WTC11 (cell line): ENCODE measurements at regions not wholly inside any gene's neighbourhood (a gene's known extent, or its start where the extent isn't known, plus 50 kb on each side); places are given as distances from the start of the nearest gene placed in this dataset.

Source experiments
- ATAC-seq: fragments of 200-7000 bp; cut with Tn5 transposase; 2 replicates; pipeline ENCODE4 v1.10.0; 2021; ENCODE audit warnings: mild to moderate bottlenecking, moderate library complexity
- CTCF ChIA-PET: fragments of 300-600 bp; sonication (Branson Sonifier 250); formaldehyde crosslinking; loops from one replicate; lab custom pipeline; 2021; ENCODE audit warnings: antibody characterized with exemption; lab: Charles Lee
- POLR2A ChIA-PET: fragments of 350-600 bp; sonication (Branson Sonifier 250); formaldehyde crosslinking; loops from one replicate; lab custom pipeline; 2021; ENCODE audit warnings: antibody characterized with exemption; lab: Charles Lee
- DNase-seq: peaks from one replicate; pipeline ENCODE4 v3.0.0; 2021; ENCODE audit warnings: low spot score
- H3K27ac Mint-ChIP-seq: 2 replicates; pipeline ENCODE4 v1.8.0; 2021; ENCODE audit warnings: mixed read lengths
- H3K27me3 Mint-ChIP-seq: 2 replicates; pipeline ENCODE4 v1.8.0; 2021; ENCODE audit warnings: low read depth, mild to moderate bottlenecking, moderate library complexity, mixed read lengths
- H3K36me3 Mint-ChIP-seq: 2 replicates; pipeline ENCODE4 v1.8.0; 2021; ENCODE audit warnings: mixed read lengths
- H3K4me1 Mint-ChIP-seq: 2 replicates; pipeline ENCODE4 v1.8.0; 2022; ENCODE audit warnings: mixed read lengths
- H3K4me3 Mint-ChIP-seq: 2 replicates; pipeline ENCODE4 v1.8.0; 2021; ENCODE audit warnings: mild to moderate bottlenecking, moderate library complexity, mixed read lengths
- H3K9me3 Mint-ChIP-seq: 2 replicates; pipeline ENCODE4 v1.8.0; 2021; ENCODE audit warnings: mixed read lengths
- ATF1 ChIP-seq: sonication (generic); formaldehyde crosslinking; IDR thresholded peaks from 2 replicates; pipeline ENCODE4 v1.8.1; 2023; ENCODE audit warnings: mild to moderate bottlenecking, moderate library complexity, missing genetic modification reagents
- CREB1 ChIP-seq: sonication (generic); formaldehyde crosslinking; IDR thresholded peaks from 2 replicates; pipeline ENCODE4 v1.8.0; 2023; ENCODE audit warnings: mild to moderate bottlenecking, missing genetic modification reagents
- ELF4 ChIP-seq: sonication (generic); formaldehyde crosslinking; IDR thresholded peaks from 2 replicates; pipeline ENCODE4 v1.8.1; 2022; ENCODE audit warnings: low read depth, mild to moderate bottlenecking, moderate library complexity, missing genetic modification reagents
- IRF2 ChIP-seq: sonication (generic); formaldehyde crosslinking; IDR thresholded peaks from 2 replicates; pipeline ENCODE4 v1.8.0; 2022; ENCODE audit warnings: low read depth, missing genetic modification reagents, borderline replicate concordance
- NR1H2 ChIP-seq: sonication (generic); formaldehyde crosslinking; IDR thresholded peaks from 2 replicates; pipeline ENCODE4 v1.9.0; 2021; ENCODE audit warnings: mild to moderate bottlenecking, moderate library complexity, missing genetic modification reagents
- SOX15 ChIP-seq: fragments of 250-450 bp; sonication (Bioruptor Pico); IDR thresholded peaks from 2 replicates; pipeline ENCODE4 v1.9.0; 2021; ENCODE audit warnings: mild to moderate bottlenecking
- TEAD1 ChIP-seq: sonication (generic); formaldehyde crosslinking; IDR thresholded peaks from 2 replicates; pipeline ENCODE4 v1.8.0; 2022; ENCODE audit warnings: mild to moderate bottlenecking, missing genetic modification reagents
- ZNF121 ChIP-seq: sonication (generic); formaldehyde crosslinking; IDR thresholded peaks from 2 replicates; pipeline ENCODE4 v1.8.0; 2023; ENCODE audit warnings: missing genetic modification reagents
- ZNF219 ChIP-seq: sonication (generic); formaldehyde crosslinking; IDR thresholded peaks from 2 replicates; pipeline ENCODE4 v1.8.0; 2023; ENCODE audit warnings: missing genetic modification reagents, mild to moderate bottlenecking, borderline replicate concordance
- TF ChIP-seq, protein P1 (sequence below): sonication (generic); formaldehyde crosslinking; IDR thresholded peaks from 2 replicates; pipeline ENCODE4 v1.8.0; 2022; ENCODE audit warnings: mild to moderate bottlenecking, missing genetic modification reagents
- TF ChIP-seq, protein P2 (sequence below): sonication (generic); formaldehyde crosslinking; IDR thresholded peaks from 2 replicates; pipeline ENCODE4 v1.8.0; 2022; ENCODE audit warnings: missing genetic modification reagents
- TF ChIP-seq, protein P3 (sequence below): sonication (generic); formaldehyde crosslinking; conservative IDR thresholded peaks from 2 replicates; pipeline ENCODE4 v1.8.1; 2022; ENCODE audit warnings: mild to moderate bottlenecking, missing genetic modification reagents
- TF ChIP-seq, protein P4 (sequence below): fragments of 250-450 bp; sonication (Bioruptor Pico); conservative IDR thresholded peaks from 2 replicates; pipeline ENCODE4 v1.9.0; 2021; ENCODE audit warnings: mild to moderate bottlenecking

DNA sequence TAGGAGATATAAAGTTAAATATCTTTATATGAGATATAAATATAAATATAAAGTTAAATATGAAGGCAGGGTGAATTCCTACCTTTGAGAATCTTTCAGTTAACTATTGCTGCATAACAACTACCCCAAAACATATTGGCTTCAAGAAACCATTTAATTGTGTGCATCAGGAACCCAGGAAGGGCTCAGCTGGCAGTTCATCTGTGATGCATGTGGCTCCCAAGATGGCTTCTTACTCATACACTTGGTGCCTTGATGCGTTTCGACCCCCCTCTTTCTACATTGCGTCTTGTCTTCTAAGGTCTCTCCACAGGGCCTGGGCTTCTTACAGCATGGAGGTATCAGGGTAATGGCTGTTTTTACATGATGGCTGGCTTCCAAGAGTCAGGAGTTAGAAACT is 253.9 kb upstream of the CRY1 start:
- TF ChIP-seq ATF1 (CRISPR knock-in tag) (no peak), NR1H2 (CRISPR knock-in tag) (no peak), IRF2 (CRISPR knock-in tag) (no peak), SOX15 (CRISPR knock-in tag) (no peak), TEAD1 (CRISPR knock-in tag) (no peak)
- TF ChIP-seq, protein P1, sequence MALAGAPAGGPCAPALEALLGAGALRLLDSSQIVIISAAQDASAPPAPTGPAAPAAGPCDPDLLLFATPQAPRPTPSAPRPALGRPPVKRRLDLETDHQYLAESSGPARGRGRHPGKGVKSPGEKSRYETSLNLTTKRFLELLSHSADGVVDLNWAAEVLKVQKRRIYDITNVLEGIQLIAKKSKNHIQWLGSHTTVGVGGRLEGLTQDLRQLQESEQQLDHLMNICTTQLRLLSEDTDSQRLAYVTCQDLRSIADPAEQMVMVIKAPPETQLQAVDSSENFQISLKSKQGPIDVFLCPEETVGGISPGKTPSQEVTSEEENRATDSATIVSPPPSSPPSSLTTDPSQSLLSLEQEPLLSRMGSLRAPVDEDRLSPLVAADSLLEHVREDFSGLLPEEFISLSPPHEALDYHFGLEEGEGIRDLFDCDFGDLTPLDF (CRISPR knock-in tag) = no peak
- ATAC-seq (no peak), DNase-seq (no peak)
- no peaks in the 10 kb centered on the region for H3K27me3 Mint-ChIP-seq
- ChIA-PET CTCF (no interaction called here), POLR2A (no interaction called here)
- no peak overlapping the region for H3K27ac Mint-ChIP-seq
- peaks cover 18% of the 10 kb centered on the region for H3K9me3 Mint-ChIP-seq
- H3K4me1 Mint-ChIP-seq = no peaks in the 10 kb centered on the region
- no peak overlapping the region for H3K4me3 Mint-ChIP-seq
- H3K36me3 Mint-ChIP-seq = peaks cover 3% of the 10 kb centered on the region; the same call in 1 of the 2 replicates

GRCh38 chr12:107349008-107349747 is 255.8 kb upstream of the CRY1 start:
- DNase-seq (no peak), ATAC-seq (no peak; the same call in 1 of the 2 replicates)
- peaks cover 15% of the 10 kb centered on the region for H3K36me3 Mint-ChIP-seq
- peaks cover 26% of the 10 kb centered on the region for H3K9me3 Mint-ChIP-seq
- no peak overlapping the region for H3K4me3 Mint-ChIP-seq
- TF ChIP-seq IRF2 (CRISPR knock-in tag) = no peak
- TF ChIP-seq ZNF219 (CRISPR knock-in tag) = no peak
- H3K27me3 Mint-ChIP-seq = peaks cover 3% of the 10 kb centered on the region; the same call in 1 of the 2 replicates
- H3K27ac Mint-ChIP-seq = no peak overlapping the region
- POLR2A ChIA-PET = no interaction called here
- H3K4me1 Mint-ChIP-seq = no peaks in the 10 kb centered on the region
- CTCF ChIA-PET = interaction anchor here (1.2 kb wide), 1 partner anchor 172 kb away, joined by 3 read pairs; no protein-coding TSS in a partner anchor

GRCh38 chr12:107349839-107350238 is 256.5 kb upstream of the CRY1 start:
- TF ChIP-seq CREB1 (no peak), NR1H2 (CRISPR knock-in tag) (no peak), ELF4 (CRISPR knock-in tag) (no peak), ZNF121 (no peak)
- TF ChIP-seq, protein P2, sequence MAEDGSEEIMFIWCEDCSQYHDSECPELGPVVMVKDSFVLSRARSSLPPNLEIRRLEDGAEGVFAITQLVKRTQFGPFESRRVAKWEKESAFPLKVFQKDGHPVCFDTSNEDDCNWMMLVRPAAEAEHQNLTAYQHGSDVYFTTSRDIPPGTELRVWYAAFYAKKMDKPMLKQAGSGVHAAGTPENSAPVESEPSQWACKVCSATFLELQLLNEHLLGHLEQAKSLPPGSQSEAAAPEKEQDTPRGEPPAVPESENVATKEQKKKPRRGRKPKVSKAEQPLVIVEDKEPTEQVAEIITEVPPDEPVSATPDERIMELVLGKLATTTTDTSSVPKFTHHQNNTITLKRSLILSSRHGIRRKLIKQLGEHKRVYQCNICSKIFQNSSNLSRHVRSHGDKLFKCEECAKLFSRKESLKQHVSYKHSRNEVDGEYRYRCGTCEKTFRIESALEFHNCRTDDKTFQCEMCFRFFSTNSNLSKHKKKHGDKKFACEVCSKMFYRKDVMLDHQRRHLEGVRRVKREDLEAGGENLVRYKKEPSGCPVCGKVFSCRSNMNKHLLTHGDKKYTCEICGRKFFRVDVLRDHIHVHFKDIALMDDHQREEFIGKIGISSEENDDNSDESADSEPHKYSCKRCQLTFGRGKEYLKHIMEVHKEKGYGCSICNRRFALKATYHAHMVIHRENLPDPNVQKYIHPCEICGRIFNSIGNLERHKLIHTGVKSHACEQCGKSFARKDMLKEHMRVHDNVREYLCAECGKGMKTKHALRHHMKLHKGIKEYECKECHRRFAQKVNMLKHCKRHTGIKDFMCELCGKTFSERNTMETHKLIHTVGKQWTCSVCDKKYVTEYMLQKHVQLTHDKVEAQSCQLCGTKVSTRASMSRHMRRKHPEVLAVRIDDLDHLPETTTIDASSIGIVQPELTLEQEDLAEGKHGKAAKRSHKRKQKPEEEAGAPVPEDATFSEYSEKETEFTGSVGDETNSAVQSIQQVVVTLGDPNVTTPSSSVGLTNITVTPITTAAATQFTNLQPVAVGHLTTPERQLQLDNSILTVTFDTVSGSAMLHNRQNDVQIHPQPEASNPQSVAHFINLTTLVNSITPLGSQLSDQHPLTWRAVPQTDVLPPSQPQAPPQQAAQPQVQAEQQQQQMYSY (CRISPR knock-in tag) = no peak
- TF ChIP-seq, protein P3, sequence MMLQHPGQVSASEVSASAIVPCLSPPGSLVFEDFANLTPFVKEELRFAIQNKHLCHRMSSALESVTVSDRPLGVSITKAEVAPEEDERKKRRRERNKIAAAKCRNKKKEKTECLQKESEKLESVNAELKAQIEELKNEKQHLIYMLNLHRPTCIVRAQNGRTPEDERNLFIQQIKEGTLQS (CRISPR knock-in tag) = no peak
- TF ChIP-seq, protein P4, sequence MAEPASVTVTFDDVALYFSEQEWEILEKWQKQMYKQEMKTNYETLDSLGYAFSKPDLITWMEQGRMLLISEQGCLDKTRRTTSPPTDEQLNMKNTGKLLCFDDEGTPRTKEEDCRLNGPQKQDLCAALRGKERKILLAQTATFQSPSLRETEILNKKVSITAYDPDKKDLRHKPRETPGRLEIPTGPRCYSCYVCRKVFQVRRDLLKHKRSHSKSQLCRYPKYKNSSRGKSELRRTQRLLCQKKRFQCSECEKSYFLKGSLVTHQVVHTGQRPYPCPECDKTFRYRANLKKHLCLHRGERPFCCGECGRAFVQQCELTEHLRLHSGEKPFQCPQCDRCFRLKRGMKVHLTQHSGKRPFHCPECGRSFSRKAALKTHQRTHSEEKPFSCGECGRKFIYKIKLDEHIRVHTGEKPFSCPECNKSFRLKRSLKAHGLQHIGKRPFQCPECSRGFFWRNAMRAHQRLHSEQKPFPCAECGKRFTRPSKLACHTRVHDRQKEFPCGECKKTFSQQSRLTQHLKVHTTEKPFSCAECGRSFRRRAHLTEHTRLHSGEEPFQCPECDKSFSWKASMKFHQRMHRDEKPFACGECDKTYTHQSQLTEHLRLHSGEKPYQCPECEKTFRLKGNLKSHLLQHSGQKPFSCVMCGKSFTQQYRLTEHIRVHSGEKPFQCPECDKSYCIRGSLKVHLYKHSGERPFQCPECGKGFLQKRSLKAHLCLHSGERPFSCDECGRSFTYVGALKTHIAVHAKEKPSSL (CRISPR knock-in tag) = no peak
- CTCF ChIA-PET = interaction anchor here (1.2 kb wide), 1 partner anchor 172 kb away, joined by 3 read pairs; no protein-coding TSS in a partner anchor
- DNase-seq = no peak
- no peak overlapping the region for H3K4me3 Mint-ChIP-seq
- H3K9me3 Mint-ChIP-seq = peaks cover 30% of the 10 kb centered on the region
- ATAC-seq = no peak
- POLR2A ChIA-PET = no interaction called here
- peaks cover 4% of the 10 kb centered on the region; the same call in 1 of the 2 replicates for H3K27me3 Mint-ChIP-seq
- H3K27ac Mint-ChIP-seq = no peak overlapping the region
- H3K36me3 Mint-ChIP-seq = peaks cover 17% of the 10 kb centered on the region
- no peaks in the 10 kb centered on the region for H3K4me1 Mint-ChIP-seq
